DMS 273 (cell line): ENCODE measurements at regions not wholly inside any gene's neighbourhood (a gene's known extent, or its start where the extent isn't known, plus 50 kb on each side); places are given as distances from the start of the nearest gene placed in this dataset.

Experiments
- DNase-seq: peaks from one replicate; lab custom pipeline; 2025; ENCODE audit not compliant: unreplicated experiment; lab: John Stamatoyannopoulos, UW

DNA sequence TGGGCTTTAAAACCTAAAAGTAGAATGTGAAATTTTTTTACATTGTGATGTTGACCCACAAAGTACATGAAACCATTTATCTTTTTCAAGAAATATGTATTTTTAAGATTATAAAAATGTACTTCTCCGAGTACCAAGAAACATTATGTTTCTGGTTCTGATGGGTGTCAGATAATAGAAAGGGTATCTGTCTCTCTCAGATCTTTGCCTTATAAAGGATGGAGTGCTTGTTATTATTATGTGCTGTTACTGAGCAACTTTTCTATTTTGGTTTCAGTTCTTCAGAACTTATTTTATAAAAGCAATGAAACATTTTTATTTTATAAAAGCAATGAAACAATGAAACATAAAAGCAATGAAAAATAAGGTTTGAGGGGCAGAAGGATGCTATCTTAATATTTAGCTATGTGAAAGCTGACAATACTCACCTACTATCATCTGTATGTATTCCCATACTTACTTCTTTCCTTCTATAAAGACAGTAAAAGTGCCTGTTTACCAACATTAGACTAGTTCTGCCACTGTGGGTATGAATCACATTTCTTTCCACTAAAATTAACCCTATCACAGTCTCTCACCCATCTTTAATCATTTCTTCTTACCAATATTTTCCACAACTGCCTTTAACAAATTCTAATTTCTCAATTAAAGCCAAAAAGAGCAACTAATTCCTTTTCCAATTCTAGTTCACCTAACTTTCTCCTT is 540.7 kb upstream of the KCNMB2 start:
- DNase-seq = no peak

DNA sequence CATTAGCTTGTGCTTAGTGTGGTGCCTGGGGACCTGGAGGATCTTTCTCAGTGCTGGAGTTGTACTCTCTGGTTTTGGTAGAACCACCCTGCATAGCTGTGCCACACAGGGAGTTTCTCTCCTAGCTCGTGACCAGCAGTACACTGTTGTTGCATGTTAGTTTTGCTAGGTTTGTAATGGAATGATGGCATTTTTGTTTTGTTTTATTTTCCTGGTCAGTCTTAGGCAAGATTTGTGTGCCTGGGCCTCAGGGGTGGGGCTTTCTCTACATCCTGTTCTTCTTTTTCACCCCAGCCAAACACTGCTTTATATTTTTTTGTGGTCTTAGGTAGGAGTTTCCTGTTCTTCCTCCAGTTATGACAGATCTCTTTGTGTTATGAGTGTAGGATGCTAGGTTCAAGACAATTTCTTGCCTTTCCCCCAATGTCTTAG is 534.5 kb upstream of the KCNMB2 start:
- DNase-seq = no peak

DNA sequence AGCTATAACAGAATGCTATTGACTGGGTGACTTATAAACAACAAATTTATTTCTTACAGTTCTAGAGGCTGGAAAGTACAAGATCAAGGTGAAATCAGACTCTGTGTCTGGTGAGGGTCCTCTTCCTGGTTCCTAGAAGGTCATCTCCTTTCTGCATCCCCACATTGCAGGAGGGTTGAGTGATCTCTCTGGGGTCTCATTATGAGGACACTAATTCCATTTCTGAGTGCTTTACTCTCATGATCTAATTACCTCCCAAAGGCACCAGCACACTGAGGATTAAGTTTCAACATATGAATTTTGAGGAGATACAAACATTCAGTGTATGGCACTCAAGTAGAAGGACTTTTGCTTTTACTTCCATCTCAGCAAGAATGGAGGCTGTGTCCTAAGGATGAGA is 534.1 kb upstream of the KCNMB2 start:
- no peak for DNase-seq

DNA sequence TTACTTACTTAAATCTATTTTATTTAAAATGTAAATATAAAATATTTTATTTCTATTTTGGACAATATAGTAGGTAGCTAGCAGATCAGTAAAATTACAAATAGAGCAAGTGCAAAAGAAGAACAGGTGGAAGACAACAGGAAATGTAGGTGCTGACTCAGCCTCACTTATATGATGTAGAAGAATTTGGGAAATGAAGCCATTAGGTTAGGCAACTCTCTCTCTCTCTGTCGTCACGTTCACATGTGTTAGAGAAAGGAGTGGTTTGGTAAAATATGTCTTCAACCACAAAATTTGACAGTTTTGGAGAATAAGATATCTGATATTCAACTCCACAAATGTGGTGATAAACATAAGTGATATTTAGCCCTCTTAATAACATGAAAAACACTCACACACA is 532.5 kb upstream of the KCNMB2 start:
- no peak for DNase-seq

DNA sequence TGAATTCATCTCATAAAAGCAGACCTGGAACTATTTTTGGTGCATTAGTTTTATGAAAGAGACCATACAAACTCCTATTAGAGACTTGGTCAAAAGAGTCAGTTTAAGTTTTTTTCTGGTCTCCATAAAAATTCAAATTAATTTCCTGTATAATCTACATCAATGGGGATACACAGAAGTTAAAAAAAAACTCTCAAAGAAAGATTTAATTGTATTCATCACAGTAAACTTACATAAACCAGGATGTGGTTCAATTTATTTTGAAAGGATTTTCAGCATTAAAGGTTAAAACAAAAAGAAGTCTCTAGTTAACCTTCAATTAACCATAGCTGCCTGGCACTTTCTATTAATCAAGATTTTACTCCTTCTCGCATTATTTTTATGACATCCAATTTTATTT is 530.3 kb upstream of the KCNMB2 start:
- no peak for DNase-seq

DNA sequence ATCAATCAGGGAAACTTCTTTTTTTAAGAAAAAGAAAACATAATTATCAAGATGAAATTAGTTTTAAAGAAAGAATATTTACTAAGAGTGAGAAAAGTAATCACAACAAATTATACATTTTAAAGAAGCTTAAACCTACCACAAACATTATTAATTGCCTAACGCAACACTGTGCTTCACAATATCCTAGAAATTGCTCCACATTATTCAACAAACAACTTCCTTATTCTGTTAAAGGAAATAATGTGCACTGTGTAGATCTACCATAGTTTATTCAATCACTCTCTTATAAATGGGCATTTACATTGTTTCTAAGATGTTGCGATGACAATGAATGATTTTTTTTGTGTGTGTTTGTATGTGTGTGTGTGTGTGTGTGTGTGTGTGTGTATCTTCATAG is 525.9 kb upstream of the KCNMB2 start:
- no peak for DNase-seq

DNA sequence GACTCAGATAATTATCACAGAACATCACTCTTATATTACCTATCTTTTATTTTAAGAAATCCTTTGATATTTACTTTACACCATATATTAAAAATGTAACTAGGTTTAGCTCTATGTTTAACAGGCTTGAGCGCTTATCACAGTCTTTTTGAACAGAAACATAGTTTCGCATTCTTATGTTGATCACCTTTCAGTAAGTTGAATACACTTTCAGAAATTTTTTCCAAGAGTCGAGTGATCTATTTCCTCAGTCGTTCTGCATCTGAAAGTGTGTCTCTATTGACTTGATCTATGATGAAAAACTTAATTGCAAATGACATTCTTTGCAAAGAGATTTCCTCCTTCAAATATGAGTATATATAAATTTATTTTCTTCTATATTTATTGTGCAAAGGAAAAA is 516.6 kb upstream of the KCNMB2 start:
- DNase-seq = no peak

DNA sequence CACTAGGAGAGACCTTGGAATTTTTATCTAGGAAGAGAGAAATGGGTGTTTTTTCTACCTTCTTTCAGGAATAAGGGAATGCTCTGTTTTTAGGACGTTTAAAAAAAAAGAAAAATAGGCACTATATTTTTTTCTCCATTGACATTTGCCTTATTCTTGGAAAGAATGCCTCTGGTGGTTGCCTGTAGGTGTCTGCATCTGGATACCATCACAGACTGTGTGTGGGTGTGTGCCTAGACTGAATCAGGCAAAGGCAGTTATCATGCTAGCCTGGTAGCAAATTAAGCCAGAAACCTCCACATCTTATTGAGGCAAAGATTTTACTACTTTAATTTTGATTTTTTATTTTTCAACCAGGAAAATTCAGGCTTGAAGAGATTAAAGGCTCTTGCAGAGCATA is 513.6 kb upstream of the KCNMB2 start:
- no peak for DNase-seq

DNA sequence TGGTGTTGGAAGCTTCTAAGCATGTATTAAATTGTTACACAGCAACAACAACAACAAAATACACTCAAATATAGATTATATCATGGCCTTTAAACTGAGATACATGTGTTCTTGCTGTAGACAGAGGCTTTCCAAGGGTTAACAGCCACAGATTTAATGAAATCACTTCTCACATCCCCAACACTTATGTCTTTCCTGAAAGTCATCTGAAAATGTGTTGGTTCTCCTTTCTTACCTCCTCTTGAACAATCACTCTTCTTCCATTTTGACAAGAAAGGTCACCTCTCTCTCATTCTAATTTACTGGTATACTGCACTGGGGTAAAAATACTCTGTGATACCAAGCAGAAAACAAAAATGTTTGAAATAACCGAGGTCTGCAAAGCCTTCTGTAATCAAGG is 507.3 kb upstream of the KCNMB2 start:
- no peak for DNase-seq

DNA sequence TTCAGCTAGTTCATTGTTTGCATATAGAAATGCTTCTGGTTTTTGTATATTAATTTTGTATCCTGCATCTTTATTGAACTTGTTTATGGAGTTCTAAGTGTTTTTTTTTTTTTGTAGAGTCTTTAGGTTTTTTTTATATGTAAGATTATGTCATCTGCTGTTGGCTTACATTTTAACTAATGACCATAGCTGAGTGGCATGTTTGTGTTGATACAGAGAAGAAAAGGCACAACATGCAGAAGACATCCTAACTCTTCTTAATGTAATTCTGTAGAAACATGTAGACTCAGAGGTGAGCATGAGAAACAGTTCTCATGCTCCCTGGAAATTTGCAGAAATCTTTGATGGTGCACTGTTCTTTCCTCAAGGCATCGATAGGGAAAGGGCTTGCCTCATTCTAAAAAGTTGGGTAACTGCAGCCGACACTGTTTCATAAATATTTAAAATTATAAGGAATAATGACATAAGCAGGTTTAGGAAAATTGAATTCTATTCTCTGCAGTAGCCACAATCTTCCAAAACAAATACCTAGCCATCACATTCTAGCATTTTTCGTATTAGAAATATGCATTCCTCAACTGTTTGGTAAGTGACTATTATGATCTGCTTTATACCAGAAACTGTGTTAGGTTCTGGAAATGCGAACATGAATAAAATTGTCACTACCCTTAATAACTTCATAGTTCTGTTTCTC is 499.6 kb upstream of the KCNMB2 start:
- no peak for DNase-seq

DNA sequence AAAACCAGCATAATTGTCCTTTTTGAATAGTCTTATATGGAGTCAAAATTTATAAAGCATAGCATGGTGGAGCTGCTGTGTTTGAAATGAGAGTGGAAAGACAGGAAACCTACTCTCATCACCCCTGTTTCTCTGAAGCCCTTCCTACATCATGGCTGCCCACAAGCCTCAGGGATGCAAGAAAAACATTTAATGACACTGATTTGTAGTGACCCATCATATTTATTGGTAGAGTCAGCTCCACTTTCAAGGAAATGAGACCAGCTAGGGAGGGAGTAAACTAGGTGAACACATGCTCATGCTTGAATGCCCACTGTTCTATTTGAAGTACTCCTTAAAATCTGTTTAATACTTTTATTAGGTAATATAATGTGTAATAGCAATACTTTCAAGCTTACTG is 494.3 kb upstream of the KCNMB2 start:
- no peak for DNase-seq

DNA sequence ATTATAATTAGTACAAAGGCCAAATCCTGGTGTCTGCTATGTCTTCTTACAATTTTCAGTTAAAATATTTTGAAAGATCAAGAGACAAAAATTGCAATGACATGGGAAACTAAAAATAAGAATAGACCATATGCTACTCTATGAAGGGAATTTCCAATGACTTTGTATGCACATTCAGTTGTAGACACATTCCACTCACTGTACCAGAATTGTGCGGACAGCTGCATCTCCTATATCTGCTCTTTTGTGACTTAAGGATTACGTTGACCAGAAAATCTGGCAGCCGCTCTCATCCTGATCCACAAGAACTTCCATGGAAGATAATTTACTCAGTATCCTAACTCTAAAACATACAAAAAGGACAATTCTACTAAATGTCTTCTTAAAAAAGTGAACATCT is 493.9 kb upstream of the KCNMB2 start:
- DNase-seq = no peak

DNA sequence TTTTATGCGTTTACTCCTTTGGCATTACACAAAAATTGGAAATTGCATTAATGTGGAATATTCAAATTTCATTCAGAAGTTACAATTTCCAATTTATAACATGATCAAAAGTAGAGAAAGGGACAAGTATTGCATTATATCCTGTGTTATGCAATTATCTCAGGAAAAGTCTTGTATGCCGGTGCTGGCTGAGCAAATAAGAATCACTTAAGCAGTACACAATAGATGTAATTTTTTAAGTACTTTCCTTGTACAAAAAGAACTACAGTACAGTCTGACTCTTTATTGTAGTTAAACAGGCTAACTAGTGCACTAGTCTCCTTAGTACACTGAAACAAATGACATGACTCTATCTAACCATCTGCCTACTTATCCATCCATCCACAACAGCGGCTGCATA is 493.2 kb upstream of the KCNMB2 start:
- DNase-seq = no peak

DNA sequence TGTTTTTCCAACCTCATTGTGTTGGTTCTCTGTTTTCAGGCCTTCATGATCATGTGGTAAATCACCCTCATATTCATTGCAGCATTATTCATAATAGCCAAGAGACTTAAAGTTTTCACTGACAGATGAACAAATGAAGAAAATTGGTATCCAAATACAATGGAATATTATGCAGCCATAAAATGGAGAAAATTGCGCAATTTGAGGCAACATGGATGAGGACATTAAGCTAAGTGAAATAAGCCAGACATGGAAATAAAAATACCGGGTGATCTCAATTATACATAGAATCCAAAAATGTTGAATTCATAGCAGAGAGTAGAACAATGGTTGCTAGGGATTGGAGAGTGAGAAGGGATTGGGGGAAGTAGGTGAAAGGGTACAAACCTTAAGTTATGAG is 491.9 kb upstream of the KCNMB2 start:
- DNase-seq = no peak

DNA sequence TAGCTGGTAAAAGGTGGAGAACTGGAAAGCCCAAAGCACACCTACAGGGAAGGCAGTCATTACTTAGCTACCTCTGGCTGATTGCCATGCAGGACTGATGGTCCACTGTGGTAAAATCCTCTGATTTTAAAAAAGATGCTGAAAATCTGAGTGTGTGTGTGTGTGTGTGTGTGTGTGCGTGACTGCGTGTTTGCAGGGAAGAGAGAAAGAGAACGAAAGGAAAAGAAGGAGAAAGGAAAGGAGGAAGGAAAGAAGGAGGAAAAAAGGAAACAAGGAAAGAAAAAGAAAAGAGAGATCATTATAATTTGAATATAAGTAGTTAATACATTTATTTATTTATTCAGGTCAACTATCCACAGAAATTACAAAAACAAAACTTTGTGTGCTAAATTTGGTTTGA is 488.7 kb upstream of the KCNMB2 start:
- no peak for DNase-seq

DNA sequence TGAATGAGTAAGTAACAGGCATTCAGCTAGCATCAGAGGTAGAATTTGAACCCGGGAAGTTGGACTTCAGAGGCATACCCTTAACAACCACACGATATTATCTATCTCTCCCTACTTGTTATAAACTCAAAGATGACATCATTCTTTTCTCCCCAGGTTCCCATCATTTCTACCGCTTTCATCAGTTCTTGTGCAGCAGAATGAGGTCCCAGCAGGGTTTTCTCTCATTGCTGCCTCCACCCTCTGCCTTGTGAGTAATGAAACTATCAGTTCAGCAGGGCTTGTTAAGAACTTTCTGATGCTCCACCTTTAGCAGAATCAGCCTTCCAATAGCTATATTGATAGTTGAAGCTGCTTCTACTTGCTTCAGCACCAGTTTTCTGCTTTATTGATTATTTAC is 487.5 kb upstream of the KCNMB2 start:
- DNase-seq = no peak

DNA sequence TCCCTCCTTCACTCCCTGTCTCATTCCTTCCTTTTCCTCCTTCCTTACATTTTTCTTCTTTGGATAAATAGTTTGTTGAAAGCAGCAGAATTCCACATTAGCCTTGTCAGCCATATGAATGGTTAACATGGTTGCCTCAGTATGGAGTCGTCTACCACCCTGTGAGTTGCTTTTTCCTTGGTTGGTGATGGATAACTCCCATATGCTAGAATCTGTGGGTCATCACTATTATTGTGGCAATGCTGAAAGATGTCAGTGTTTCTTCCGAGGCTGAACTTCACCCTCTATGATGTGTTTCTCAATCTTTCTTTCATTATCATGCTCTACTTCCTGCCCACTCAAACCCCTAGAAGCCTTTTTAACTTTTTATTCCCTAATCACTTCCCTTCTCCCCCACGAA is 481.8 kb upstream of the KCNMB2 start:
- DNase-seq = no peak

DNA sequence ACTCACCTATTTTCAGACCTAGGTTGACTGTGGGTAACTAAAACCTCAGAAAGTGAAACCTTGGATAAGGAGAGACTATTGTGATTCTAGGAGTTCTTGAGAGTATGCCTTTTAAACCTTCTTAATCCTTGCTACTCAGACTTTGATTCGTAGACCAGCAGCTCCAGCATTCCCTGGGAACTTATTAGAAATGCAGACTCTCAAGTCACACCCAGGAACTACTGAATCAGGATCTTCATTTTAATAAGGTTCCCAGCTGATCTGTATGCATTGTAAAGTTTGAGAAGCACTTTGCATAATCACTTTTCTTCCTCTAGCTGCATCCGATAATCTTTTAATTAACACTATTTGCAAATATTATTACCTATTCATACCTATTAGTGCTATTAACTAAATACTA is 480.3 kb upstream of the KCNMB2 start:
- DNase-seq = no peak

DNA sequence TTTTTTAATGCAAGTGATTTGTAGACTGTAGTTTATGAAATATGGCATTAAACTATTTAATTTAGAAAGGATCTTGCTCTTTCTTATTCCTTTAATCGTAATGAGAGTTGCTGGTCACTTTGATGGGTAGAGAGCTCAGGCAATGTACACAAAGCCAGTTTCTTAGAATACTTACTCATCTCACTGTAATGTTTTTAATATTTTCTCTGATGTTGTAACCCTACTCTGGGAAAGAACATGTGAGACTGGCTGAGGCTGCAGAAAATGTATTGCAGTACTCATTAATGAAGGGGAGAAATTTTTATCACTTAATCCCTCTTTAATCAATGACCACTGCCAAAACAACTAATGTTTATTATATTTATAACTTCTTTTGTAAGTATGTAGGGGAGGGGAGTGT is 479.4 kb upstream of the KCNMB2 start:
- DNase-seq = no peak

DNA sequence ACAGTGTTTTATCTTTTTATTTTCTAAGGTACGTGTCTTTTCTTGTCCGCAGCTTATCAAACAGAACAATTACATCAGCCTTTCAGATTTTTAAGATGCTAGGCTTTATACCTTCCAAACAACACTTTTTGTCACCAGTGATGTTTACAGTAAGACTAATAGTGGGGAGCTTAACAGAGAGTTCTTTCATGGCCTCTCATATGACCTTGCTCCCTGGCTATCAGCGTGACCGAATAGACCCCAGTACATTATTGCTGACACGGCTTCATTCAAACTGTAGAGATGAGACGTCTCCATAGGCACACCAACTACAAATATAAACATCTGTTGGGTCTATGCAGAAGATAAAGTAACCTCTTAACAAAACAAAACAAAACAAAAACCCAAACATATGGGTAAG is 477.6 kb upstream of the KCNMB2 start:
- DNase-seq = no peak

DNA sequence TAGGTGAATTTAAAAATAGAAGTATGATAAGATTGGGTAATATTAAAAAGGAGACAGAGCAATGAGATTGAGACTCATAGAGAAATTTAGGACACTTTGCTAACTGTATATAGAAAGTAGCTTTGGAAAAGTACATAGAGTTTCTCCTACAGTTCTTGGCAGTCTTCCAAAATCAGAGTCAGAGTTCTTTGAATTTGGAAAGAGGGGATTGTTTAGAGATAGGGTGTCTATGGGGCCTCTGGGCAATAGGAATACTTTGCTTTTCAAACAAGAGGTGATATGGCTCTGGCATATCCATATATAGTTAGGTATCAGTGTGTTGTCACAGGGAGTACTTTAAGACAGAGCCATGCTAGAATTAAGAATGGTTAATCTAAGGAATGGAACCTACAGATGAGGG is 477.1 kb upstream of the KCNMB2 start:
- DNase-seq = peak; percentile 47

DNA sequence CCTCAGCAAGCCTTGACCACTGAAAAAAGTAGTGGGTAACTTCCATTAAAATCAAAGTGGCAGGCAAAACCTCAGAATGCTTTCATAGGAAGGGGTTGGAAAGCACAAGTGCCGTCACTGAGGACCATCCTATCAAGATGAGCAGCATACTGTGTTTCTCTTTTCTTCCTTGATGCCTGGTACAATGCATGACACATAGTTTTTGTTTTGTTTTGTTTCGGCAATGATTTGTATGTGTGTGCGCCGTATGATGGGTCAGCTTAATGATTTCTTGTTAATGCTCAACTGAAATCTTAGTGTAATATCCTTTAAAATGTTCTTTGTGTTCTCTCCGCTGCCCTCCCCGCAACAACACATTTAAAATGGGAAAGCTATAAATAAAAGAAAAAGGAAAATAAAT is 476.4 kb upstream of the KCNMB2 start:
- no peak for DNase-seq

DNA sequence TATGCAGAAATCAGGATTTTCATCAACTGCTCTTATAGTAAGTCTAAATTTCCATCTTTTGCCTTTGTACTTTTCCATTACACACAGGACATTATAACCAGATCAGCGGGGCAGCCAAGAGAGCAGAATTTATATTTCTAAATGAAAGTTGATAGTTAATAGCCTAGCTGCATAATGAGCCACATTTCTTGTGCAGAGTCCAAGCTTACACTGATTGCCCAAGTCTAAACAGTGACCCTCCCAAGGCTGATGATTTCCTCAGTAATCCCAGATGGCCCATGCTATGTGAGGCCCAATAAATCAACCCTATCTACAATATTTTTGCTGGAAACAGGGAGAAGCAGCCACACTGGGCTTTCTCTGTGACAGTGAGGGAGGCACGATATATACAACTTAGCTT is 475.8 kb upstream of the KCNMB2 start:
- no peak for DNase-seq
